ENCODE measurements at regions not wholly inside any gene's neighbourhood (a gene's known extent, or its start where the extent isn't known, plus 50 kb on each side); places are given as distances from the start of the nearest gene placed in this dataset.

GRCh38 chr9:96158909-96159575 is 142.9 kb downstream of the HSD17B3 start:
- peak in 1 of 2 donors; percentile 78 for DNase-seq (ENCODE audit: low read depth in 2 of 2)
- Histone ChIP-seq H3K79me2 (ENCODE audit: control insufficient read depth, insufficient read depth, low read length) (no peaks in the 10 kb centered on the region), H3K36me3 (ENCODE audit: control insufficient read depth, insufficient read depth, low read length) (no peaks in the 10 kb centered on the region), H3K4me1 (ENCODE audit: control insufficient read depth, extremely low read depth, insufficient read depth, low read length) (no peaks in the 10 kb centered on the region), H3K9ac (ENCODE audit: insufficient read depth, low read length) (no peak overlapping the region), H3K27me3 (ENCODE audit: control insufficient read depth, insufficient read depth, low read length) (no peaks in the 10 kb centered on the region), H3K27ac (ENCODE audit: insufficient read depth, low read length) (no peak overlapping the region), H4K20me1 (ENCODE audit: control insufficient read depth, extremely low read depth, insufficient read depth, low read length) (no peaks in the 10 kb centered on the region), H2AFZ (ENCODE audit: low read length) (no peak overlapping the region), H3K9me3 (ENCODE audit: control insufficient read depth, insufficient read depth, low read depth, low read length) (no peaks in the 10 kb centered on the region), H3K4me3 (replicated peaks in 1 of 4; ENCODE audit: control extremely low read depth in 1 of 4, insufficient read depth in 1 of 4, low read depth in 3 of 4, low read length in 4 of 4) (no peak overlapping the region), H3K4me2 (ENCODE audit: extremely low read depth, insufficient read depth, low read length) (no peak overlapping the region)
- no peak for TF ChIP-seq EZH2 (IDR thresholded peaks at IDR 0.05; ENCODE audit: low read length, missing control alignments)
- no peak for TF ChIP-seq CTCF (conservative IDR thresholded peaks at IDR 0.05 in 1 of 2, IDR thresholded peaks at IDR 0.05 in 1 of 2; ENCODE audit: low read depth in 1 of 2, low read length in 2 of 2)

DNA sequence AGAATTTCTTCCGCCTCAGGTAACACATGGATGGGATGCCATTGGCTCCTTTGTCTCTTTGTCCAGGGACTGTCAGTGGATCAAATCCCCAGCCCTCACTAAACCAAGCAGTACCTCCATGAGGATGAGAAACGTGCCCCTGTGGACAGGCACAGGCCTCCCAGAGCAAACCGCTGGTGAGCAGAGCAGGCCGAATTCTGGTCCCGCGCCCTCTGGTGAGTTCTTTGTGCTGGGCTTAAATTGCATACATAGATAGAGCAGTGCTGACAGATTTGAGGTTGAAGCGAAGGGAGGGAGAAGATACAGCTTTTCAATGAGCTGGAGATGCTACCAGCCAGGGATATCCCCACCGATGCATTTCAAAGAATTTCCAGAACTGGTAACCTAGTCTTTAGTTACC is 143.8 kb downstream of the HSD17B3 start:
- Histone ChIP-seq H3K9ac (ENCODE audit: insufficient read depth, low read length) (no peak overlapping the region), H3K9me3 (ENCODE audit: control insufficient read depth, insufficient read depth, low read depth, low read length) (no peaks in the 10 kb centered on the region), H3K36me3 (ENCODE audit: control insufficient read depth, insufficient read depth, low read length) (no peaks in the 10 kb centered on the region), H2AFZ (ENCODE audit: low read length) (no peak overlapping the region), H3K4me2 (ENCODE audit: extremely low read depth, insufficient read depth, low read length) (no peak overlapping the region), H3K79me2 (ENCODE audit: control insufficient read depth, insufficient read depth, low read length) (no peaks in the 10 kb centered on the region), H4K20me1 (ENCODE audit: control insufficient read depth, extremely low read depth, insufficient read depth, low read length) (no peaks in the 10 kb centered on the region), H3K27me3 (ENCODE audit: control insufficient read depth, insufficient read depth, low read length) (no peaks in the 10 kb centered on the region), H3K27ac (ENCODE audit: insufficient read depth, low read length) (no peak overlapping the region), H3K4me1 (ENCODE audit: control insufficient read depth, extremely low read depth, insufficient read depth, low read length) (no peaks in the 10 kb centered on the region), H3K4me3 (replicated peaks in 1 of 4; ENCODE audit: control extremely low read depth in 1 of 4, insufficient read depth in 1 of 4, low read depth in 3 of 4, low read length in 4 of 4) (no peak overlapping the region)
- TF ChIP-seq EZH2 (IDR thresholded peaks at IDR 0.05; ENCODE audit: low read length, missing control alignments) (no peak), CTCF (conservative IDR thresholded peaks at IDR 0.05 in 1 of 2, IDR thresholded peaks at IDR 0.05 in 1 of 2; ENCODE audit: low read depth in 1 of 2, low read length in 2 of 2) (no peak)
- DNase-seq (ENCODE audit: low read depth in 2 of 2), result no peak

DNA sequence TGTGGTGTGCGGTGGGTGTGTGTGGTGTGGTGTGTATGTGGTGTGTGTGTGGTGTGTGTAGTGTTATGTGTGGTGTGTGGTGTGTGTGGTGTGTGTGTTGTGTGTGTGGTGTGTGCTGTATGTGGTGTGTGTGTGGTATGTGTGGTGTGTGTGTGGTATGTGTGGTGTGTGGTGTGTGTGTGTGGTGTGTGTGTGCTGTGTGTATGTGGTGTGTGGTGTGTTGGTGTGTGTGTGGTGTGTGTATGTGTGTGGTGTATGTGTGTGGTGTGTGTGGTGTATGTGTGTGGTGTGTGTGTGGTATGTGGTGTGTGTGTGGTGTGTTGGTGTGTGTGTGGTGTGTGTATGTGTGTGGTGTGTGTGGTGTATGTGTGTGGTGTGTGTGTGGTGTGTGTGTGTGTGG is 144.3 kb downstream of the HSD17B3 start:
- DNase-seq (ENCODE audit: low read depth in 2 of 2), result no peak
- Histone ChIP-seq H3K9ac (ENCODE audit: insufficient read depth, low read length) (no peak overlapping the region), H3K27me3 (ENCODE audit: control insufficient read depth, insufficient read depth, low read length) (no peaks in the 10 kb centered on the region), H3K9me3 (ENCODE audit: control insufficient read depth, insufficient read depth, low read depth, low read length) (no peaks in the 10 kb centered on the region), H3K79me2 (ENCODE audit: control insufficient read depth, insufficient read depth, low read length) (no peaks in the 10 kb centered on the region), H4K20me1 (ENCODE audit: control insufficient read depth, extremely low read depth, insufficient read depth, low read length) (no peaks in the 10 kb centered on the region), H2AFZ (ENCODE audit: low read length) (no peak overlapping the region), H3K4me2 (ENCODE audit: extremely low read depth, insufficient read depth, low read length) (no peak overlapping the region), H3K4me1 (ENCODE audit: control insufficient read depth, extremely low read depth, insufficient read depth, low read length) (no peaks in the 10 kb centered on the region), H3K27ac (ENCODE audit: insufficient read depth, low read length) (no peak overlapping the region), H3K4me3 (replicated peaks in 1 of 4; ENCODE audit: control extremely low read depth in 1 of 4, insufficient read depth in 1 of 4, low read depth in 3 of 4, low read length in 4 of 4) (no peak overlapping the region), H3K36me3 (ENCODE audit: control insufficient read depth, insufficient read depth, low read length) (no peaks in the 10 kb centered on the region)
- no peak for TF ChIP-seq CTCF (conservative IDR thresholded peaks at IDR 0.05 in 1 of 2, IDR thresholded peaks at IDR 0.05 in 1 of 2; ENCODE audit: low read depth in 1 of 2, low read length in 2 of 2)
- no peak for TF ChIP-seq EZH2 (IDR thresholded peaks at IDR 0.05; ENCODE audit: low read length, missing control alignments)
